SK-N-SH (cell line): ENCODE measurements at regions not wholly inside any gene's neighbourhood (a gene's known extent, or its start where the extent isn't known, plus 50 kb on each side); places are given as distances from the start of the nearest gene placed in this dataset.

Source experiments
- CTCF ChIA-PET: fragments of 300-600, 350-600 bp; formaldehyde crosslinking; extraction: SDS; loops from one replicate; lab custom pipeline; 2021; lab: Yijun Ruan, JAX
- POLR2A ChIA-PET: fragments of 350-600 bp; sonication (Branson Sonifier 250); formaldehyde crosslinking; extraction: SDS; loops from one replicate; lab custom pipeline; 2020; ENCODE audit warnings: antibody characterized with exemption, inconsistent platforms; lab: Yijun Ruan, JAX
- DNase-seq: peaks from one replicate; pipeline ENCODE4 v3.0.0; 2012
- H2AFZ ChIP-seq: fragments of 200-600 bp; sonication (generic); 2 replicates; pipeline ENCODE4 v1.8.1; 2016; ENCODE audit warnings: antibody characterized with exemption, mild to moderate bottlenecking, low read depth
- H3F3A ChIP-seq: fragments of 200-600 bp; sonication (generic); replicated peaks from 2 replicates; pipeline ENCODE3; 2016; ENCODE audit warnings: antibody characterized with exemption, mild to moderate bottlenecking; ENCODE audit not compliant: insufficient read depth
- H3K27ac ChIP-seq, 2 experiments: fragments of 200-500 bp in 1 of 2; fragments of 200-600 bp in 1 of 2; sonication (Bioruptor generic) in 1 of 2; sonication (generic), shearing (Covaris generic) in 1 of 2; 2 replicates each; pipeline versions ENCODE4 v1.5.1 to v1.6.1; 2014 to 2016; ENCODE audit warnings: low read depth in 2 of 2, inconsistent platforms in 1 of 2, low read length in 1 of 2, mild to moderate bottlenecking in 1 of 2, mixed read lengths in 1 of 2
- H3K27me3 ChIP-seq: fragments of 200-600 bp; sonication (generic), shearing (Covaris generic); 2 replicates; pipeline ENCODE4 v1.6.1; 2016; ENCODE audit warnings: mixed run types; ENCODE audit not compliant: insufficient read depth
- H3K36me3 ChIP-seq, 2 experiments: fragments of 200-500 bp in 1 of 2; fragments of 200-600 bp in 1 of 2; sonication (Bioruptor generic) in 1 of 2; sonication (generic) in 1 of 2; replicated peaks in 1 of 2; 2 replicates each; pipeline versions ENCODE3 to v1.5.1; 2014 to 2016; ENCODE audit warnings: low read length in 1 of 2, mild to moderate bottlenecking in 1 of 2; ENCODE audit not compliant: insufficient read depth in 2 of 2, control insufficient read depth in 1 of 2
- H3K4me1 ChIP-seq, 2 experiments: fragments of 200-500 bp in 1 of 2; fragments of 200-600 bp in 1 of 2; sonication (Bioruptor generic) in 1 of 2; sonication (generic), shearing (Covaris generic) in 1 of 2; 2 replicates each; pipeline versions ENCODE4 v1.5.1 to v1.6.1; 2014 to 2016; ENCODE audit warnings: low read depth in 1 of 2, low read length in 1 of 2, mixed run types in 1 of 2; ENCODE audit not compliant: insufficient read depth in 2 of 2, control insufficient read depth in 1 of 2
- H3K4me2 ChIP-seq: fragments of 200-600 bp; sonication (generic), shearing (Covaris generic); 2 replicates; pipeline ENCODE4 v1.6.1; 2017; ENCODE audit warnings: mixed run types
- H3K4me3 ChIP-seq, 2 experiments: fragments of 200-500 bp in 1 of 2; fragments of 200-600 bp in 1 of 2; sonication (Bioruptor generic) in 1 of 2; sonication (generic), shearing (Covaris generic) in 1 of 2; 2 replicates each; pipeline versions ENCODE4 v1.5.1 to v1.8.1; 2014 to 2016; ENCODE audit warnings: low read depth in 2 of 2, inconsistent platforms in 1 of 2, low read length in 1 of 2, mild to moderate bottlenecking in 1 of 2, mixed read lengths in 1 of 2, moderate library complexity in 1 of 2
- H3K79me2 ChIP-seq: fragments of 200-600 bp; sonication (generic); 2 replicates; pipeline ENCODE4 v1.8.1; 2017; ENCODE audit warnings: mild to moderate bottlenecking; ENCODE audit not compliant: insufficient read depth
- H3K9ac ChIP-seq: fragments of 200-600 bp; sonication (generic); 2 replicates; pipeline ENCODE4 v1.6.1; 2017; ENCODE audit warnings: mixed run types
- H3K9me2 ChIP-seq: fragments of 200-600 bp; sonication (generic); 2 replicates; pipeline ENCODE4 v1.6.1; 2017; ENCODE audit warnings: mixed run types
- H3K9me3 ChIP-seq: fragments of 200-600 bp; sonication (generic); 2 replicates; pipeline ENCODE4 v1.6.1; 2017; ENCODE audit warnings: mixed run types, mild to moderate bottlenecking, moderate library complexity
- H4K20me1 ChIP-seq: fragments of 200-600 bp; sonication (generic); 2 replicates; pipeline ENCODE4 v1.6.1; 2017; ENCODE audit warnings: mild to moderate bottlenecking, mixed run types; ENCODE audit not compliant: insufficient read depth
- CHD2 ChIP-seq: fragments of 150-350 bp; IDR thresholded peaks from 2 replicates; pipeline ENCODE4 v1.6.1; 2018; ENCODE audit warnings: low read length; ENCODE audit not compliant: partially characterized antibody
- EZH2phosphoT487 ChIP-seq: fragments of 200-600 bp; sonication (generic); IDR thresholded peaks from 2 replicates; pipeline ENCODE4 v1.6.1; 2017; ENCODE audit warnings: low read depth, mixed run types, mild to moderate bottlenecking, antibody characterized with exemption, moderate library complexity, borderline replicate concordance
- IRF3 ChIP-seq: fragments of 150-350 bp; IDR thresholded peaks from 2 replicates; pipeline ENCODE4 v1.6.1; 2016; ENCODE audit warnings: mild to moderate bottlenecking, low read depth, low read length
- NRF1 ChIP-seq: IDR thresholded peaks from 2 replicates; pipeline ENCODE4 v1.6.1; 2012; ENCODE audit warnings: low read depth, mild to moderate bottlenecking, low read length
- POLR2AphosphoS5 ChIP-seq: IDR thresholded peaks from 2 replicates; pipeline ENCODE4 v1.6.1; 2012; ENCODE audit warnings: low read depth, low read length
- RAD21 ChIP-seq: IDR thresholded peaks from 2 replicates; pipeline ENCODE4 v1.6.1; 2012; ENCODE audit warnings: mild to moderate bottlenecking, low read length
- TCF12 ChIP-seq: IDR thresholded peaks from 2 replicates; pipeline ENCODE4 v1.4.0; 2012
- USF2 ChIP-seq: fragments of 150-350 bp; IDR thresholded peaks from 2 replicates; pipeline ENCODE4 v1.6.1; 2017; ENCODE audit warnings: antibody characterized with exemption, low read length, low read depth, borderline replicate concordance
- WGBS: methylation state at CpG from one replicate; pipeline ENCODE4 v1.1.6; 2017; ENCODE audit warnings: low lambda C conversion rate; 5-methylcytosine and 5-hydroxymethylcytosine counted together
- TF ChIP-seq, protein P1 (sequence below): fragments of 200-600 bp; sonication (generic); IDR thresholded peaks from 2 replicates; pipeline ENCODE4 v1.6.1; 2017; ENCODE audit warnings: antibody characterized with exemption, mild to moderate bottlenecking, moderate library complexity
- TF ChIP-seq, protein P2 (sequence below): IDR thresholded peaks from 2 replicates; pipeline ENCODE4 v1.6.1; 2012; ENCODE audit warnings: mild to moderate bottlenecking, low read depth, low read length, moderate library complexity
- TF ChIP-seq, protein P3 (sequence below): IDR thresholded peaks from 2 replicates; pipeline ENCODE4 v1.4.0; 2012; ENCODE audit warnings: low read depth
- TF ChIP-seq, protein P4 (sequence below): IDR thresholded peaks from 2 replicates; pipeline ENCODE4 v1.4.0; 2012; ENCODE audit warnings: low read depth, borderline replicate concordance

DNA sequence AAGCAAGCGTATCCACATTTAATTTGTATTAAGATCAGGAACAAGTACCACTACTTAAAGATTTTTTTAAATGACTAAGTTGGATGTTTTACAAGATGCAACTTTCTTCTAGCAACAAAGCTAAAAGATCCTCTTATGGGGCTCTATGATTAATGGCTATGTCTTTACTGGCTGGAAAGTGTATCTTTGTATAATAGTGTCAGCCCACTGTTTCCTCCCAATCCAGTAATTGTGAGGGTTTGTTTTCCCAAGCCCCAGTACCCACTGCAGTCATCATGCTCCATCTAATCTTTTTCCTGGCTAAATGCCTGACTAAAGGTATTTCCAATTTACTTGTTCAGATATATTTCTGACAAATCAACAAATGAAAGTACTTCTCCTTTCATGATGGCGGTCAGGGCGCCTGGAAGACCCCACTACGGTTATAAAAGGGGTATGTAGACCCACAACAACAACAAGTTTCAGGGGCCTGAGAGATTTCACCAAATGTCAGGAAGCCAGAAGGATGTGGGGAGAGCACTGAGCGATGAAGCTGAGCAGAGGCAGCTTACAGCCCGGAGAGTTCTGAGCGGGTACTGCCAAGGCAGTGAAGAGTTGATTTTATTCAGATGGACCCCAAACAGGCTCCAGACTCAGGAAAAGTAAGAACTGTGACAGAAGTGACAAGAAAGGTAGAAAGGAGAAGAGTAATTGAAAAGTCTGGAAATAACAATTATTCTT lies 222.6 kb upstream of the KLF14 start (continued):
- TF ChIP-seq, protein P1, sequence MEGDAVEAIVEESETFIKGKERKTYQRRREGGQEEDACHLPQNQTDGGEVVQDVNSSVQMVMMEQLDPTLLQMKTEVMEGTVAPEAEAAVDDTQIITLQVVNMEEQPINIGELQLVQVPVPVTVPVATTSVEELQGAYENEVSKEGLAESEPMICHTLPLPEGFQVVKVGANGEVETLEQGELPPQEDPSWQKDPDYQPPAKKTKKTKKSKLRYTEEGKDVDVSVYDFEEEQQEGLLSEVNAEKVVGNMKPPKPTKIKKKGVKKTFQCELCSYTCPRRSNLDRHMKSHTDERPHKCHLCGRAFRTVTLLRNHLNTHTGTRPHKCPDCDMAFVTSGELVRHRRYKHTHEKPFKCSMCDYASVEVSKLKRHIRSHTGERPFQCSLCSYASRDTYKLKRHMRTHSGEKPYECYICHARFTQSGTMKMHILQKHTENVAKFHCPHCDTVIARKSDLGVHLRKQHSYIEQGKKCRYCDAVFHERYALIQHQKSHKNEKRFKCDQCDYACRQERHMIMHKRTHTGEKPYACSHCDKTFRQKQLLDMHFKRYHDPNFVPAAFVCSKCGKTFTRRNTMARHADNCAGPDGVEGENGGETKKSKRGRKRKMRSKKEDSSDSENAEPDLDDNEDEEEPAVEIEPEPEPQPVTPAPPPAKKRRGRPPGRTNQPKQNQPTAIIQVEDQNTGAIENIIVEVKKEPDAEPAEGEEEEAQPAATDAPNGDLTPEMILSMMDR = no peak
- no peak for TF ChIP-seq USF2
- TF ChIP-seq, protein P2, sequence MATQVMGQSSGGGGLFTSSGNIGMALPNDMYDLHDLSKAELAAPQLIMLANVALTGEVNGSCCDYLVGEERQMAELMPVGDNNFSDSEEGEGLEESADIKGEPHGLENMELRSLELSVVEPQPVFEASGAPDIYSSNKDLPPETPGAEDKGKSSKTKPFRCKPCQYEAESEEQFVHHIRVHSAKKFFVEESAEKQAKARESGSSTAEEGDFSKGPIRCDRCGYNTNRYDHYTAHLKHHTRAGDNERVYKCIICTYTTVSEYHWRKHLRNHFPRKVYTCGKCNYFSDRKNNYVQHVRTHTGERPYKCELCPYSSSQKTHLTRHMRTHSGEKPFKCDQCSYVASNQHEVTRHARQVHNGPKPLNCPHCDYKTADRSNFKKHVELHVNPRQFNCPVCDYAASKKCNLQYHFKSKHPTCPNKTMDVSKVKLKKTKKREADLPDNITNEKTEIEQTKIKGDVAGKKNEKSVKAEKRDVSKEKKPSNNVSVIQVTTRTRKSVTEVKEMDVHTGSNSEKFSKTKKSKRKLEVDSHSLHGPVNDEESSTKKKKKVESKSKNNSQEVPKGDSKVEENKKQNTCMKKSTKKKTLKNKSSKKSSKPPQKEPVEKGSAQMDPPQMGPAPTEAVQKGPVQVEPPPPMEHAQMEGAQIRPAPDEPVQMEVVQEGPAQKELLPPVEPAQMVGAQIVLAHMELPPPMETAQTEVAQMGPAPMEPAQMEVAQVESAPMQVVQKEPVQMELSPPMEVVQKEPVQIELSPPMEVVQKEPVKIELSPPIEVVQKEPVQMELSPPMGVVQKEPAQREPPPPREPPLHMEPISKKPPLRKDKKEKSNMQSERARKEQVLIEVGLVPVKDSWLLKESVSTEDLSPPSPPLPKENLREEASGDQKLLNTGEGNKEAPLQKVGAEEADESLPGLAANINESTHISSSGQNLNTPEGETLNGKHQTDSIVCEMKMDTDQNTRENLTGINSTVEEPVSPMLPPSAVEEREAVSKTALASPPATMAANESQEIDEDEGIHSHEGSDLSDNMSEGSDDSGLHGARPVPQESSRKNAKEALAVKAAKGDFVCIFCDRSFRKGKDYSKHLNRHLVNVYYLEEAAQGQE = no peak
- TF ChIP-seq POLR2AphosphoS5 = peak; percentile 41; the same call in 1 of the 2 replicates
- no peak for TF ChIP-seq CHD2
- peak; percentile 4; the same call in 1 of the 2 replicates for TF ChIP-seq TCF12
- TF ChIP-seq NRF1 = no peak
- no peak for TF ChIP-seq IRF3
- no peak for TF ChIP-seq EZH2phosphoT487
- TF ChIP-seq RAD21 = no peak

GRCh38 chr7:130957137-130957513 lies 223.1 kb upstream of the KLF14 start:
- WGBS = 42% methylated on average over 2 of the region's 2 CpGs
- ChIA-PET CTCF (interaction anchor here (0.8 to 2.8 kb wide), 5 partner anchors 12 to 82 kb away, joined by 3 to 14 read pairs (median 3); no protein-coding TSS in a partner anchor), POLR2A (no interaction called here)
- Histone ChIP-seq H3K27ac (peak overlapping the region in 1 of 2 experiments; percentile 100; a peak in 2 of 4 replicates), H3K4me1 (peaks cover 3 to 55% of the 10 kb centered on the region in 2 experiments), H3K27me3 (no peaks in the 10 kb centered on the region), H2AFZ (no peak overlapping the region), H3F3A (peaks cover 55% of the 10 kb centered on the region), H3K9me2 (no peaks in the 10 kb centered on the region), H4K20me1 (0 out of 2 replicates have a peak, but pooled peaks cover 6% of the 10 kb centered on the region), H3K9me3 (no peaks in the 10 kb centered on the region), H3K9ac (peak overlapping the region; percentile 46; the same call in 1 of the 2 replicates), H3K4me2 (peak overlapping the region; percentile 59), H3K79me2 (peaks cover 78% of the 10 kb centered on the region), H3K36me3 (peaks cover 7 to 40% of the 10 kb centered on the region in 2 experiments)
- DNase-seq = no peak
- TF ChIP-seq, protein P2 = no peak
- TF ChIP-seq, protein P3, sequence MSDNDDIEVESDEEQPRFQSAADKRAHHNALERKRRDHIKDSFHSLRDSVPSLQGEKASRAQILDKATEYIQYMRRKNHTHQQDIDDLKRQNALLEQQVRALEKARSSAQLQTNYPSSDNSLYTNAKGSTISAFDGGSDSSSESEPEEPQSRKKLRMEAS = no peak
- TF ChIP-seq EZH2phosphoT487 = no peak
- TF ChIP-seq, protein P4, sequence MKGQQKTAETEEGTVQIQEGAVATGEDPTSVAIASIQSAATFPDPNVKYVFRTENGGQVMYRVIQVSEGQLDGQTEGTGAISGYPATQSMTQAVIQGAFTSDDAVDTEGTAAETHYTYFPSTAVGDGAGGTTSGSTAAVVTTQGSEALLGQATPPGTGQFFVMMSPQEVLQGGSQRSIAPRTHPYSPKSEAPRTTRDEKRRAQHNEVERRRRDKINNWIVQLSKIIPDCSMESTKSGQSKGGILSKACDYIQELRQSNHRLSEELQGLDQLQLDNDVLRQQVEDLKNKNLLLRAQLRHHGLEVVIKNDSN = no peak
- TF ChIP-seq, protein P1 = no peak
- TF ChIP-seq, all 33 proteins: peak for 0
- peak overlapping the region in 1 of 2 experiments; percentile 2; a peak in 1 of 4 replicates for H3K4me3 ChIP-seq
